ENCODE measurements at regions not wholly inside any gene's neighbourhood (a gene's known extent, or its start where the extent isn't known, plus 50 kb on each side); places are given as distances from the start of the nearest gene placed in this dataset.
"Not testable (repeated sequence)": the region's sequence is repeated elsewhere in the genome, so short reads cannot be mapped to it uniquely, and the experiment has no call there.

- peak; percentile 30 for DNase-seq
- ATAC-seq (ENCODE audit: poor library complexity), result no peak
- intact Hi-C loops (cut with DNase I), result no loop called here
Observed at GRCh38 chr22:47304191-47304831, 541.9 kb downstream of the TBC1D22A start.

- intact Hi-C loops (cut with DNase I), result no loop called here
- DNase-seq (peak; percentile 17), ATAC-seq (ENCODE audit: poor library complexity) (no peak)
Observed at GRCh38 chr22:47303161-47303890, 540.9 kb downstream of the TBC1D22A start.

- intact Hi-C loops (cut with DNase I); DNase-seq; ATAC-seq (ENCODE audit: poor library complexity): not testable (repeated sequence)
Observed at GRCh38 chr22:47302587-47302986, 540.1 kb downstream of the TBC1D22A start.

GRCh38 chr22:47301820-47302475, 539.5 kb downstream of the TBC1D22A start:
- DNase-seq (peak; percentile 6), ATAC-seq (ENCODE audit: poor library complexity) (no peak)
- intact Hi-C loops (cut with DNase I), result no loop called here

- intact Hi-C loops (cut with DNase I), result no loop called here
- ATAC-seq (ENCODE audit: poor library complexity) (no peak), DNase-seq (peak; percentile 8)
Observed at GRCh38 chr22:47300698-47301405, 538.4 kb downstream of the TBC1D22A start.

GRCh38 chr22:47299863-47300697, 537.6 kb downstream of the TBC1D22A start:
- intact Hi-C loops (cut with DNase I), result no loop called here
- DNase-seq, result peak; percentile 23
- ATAC-seq (ENCODE audit: poor library complexity), result no peak

- DNase-seq (peak; percentile 26), ATAC-seq (ENCODE audit: poor library complexity) (no peak)
- intact Hi-C loops (cut with DNase I), result no loop called here
Observed at GRCh38 chr22:47299211-47299862, 536.9 kb downstream of the TBC1D22A start.

- ATAC-seq (ENCODE audit: poor library complexity) (no peak), DNase-seq (peak; percentile 18)
- intact Hi-C loops (cut with DNase I), result no loop called here
Observed at GRCh38 chr22:47298017-47298785, 535.8 kb downstream of the TBC1D22A start.

GRCh38 chr22:47297261-47298016, 535.0 kb downstream of the TBC1D22A start:
- intact Hi-C loops (cut with DNase I), result no loop called here
- no peak for ATAC-seq (ENCODE audit: poor library complexity)
- DNase-seq, result peak; percentile 17

GRCh38 chr22:47296405-47297260, 534.2 kb downstream of the TBC1D22A start:
- DNase-seq (no peak), ATAC-seq (ENCODE audit: poor library complexity) (no peak)
- intact Hi-C loops (cut with DNase I), result no loop called here

- intact Hi-C loops (cut with DNase I), result no loop called here
- peak; percentile 17 for DNase-seq
- ATAC-seq (ENCODE audit: poor library complexity), result no peak
Observed at GRCh38 chr22:47295982-47296381, 533.5 kb downstream of the TBC1D22A start.

GRCh38 chr22:47295226-47295901, 532.9 kb downstream of the TBC1D22A start:
- ATAC-seq (ENCODE audit: poor library complexity) (no peak), DNase-seq (peak; percentile 19)
- intact Hi-C loops (cut with DNase I), result no loop called here

- intact Hi-C loops (cut with DNase I), result no loop called here
- no peak for ATAC-seq (ENCODE audit: poor library complexity)
- DNase-seq, result no peak
Observed at GRCh38 chr22:47294576-47294975, 532.1 kb downstream of the TBC1D22A start.

GRCh38 chr22:47294222-47294532, 531.7 kb downstream of the TBC1D22A start:
- intact Hi-C loops (cut with DNase I), result no loop called here
- DNase-seq (peak; percentile 25), ATAC-seq (ENCODE audit: poor library complexity) (no peak)
